Heart left ventricle (tissue), 16 donors: ENCODE measurements at regions not wholly inside any gene's neighbourhood (a gene's known extent, or its start where the extent isn't known, plus 50 kb on each side); places are given as distances from the start of the nearest gene placed in this dataset.
"Not testable (repeated sequence)": the region's sequence is repeated elsewhere in the genome, so short reads cannot be mapped to it uniquely, and the experiment has no call there.

Experiments
- ATAC-seq, 4 donors: fragments of 200-7000 bp; cut with Tn5 transposase; one replicate each; pipeline ENCODE4 v1.9.1; 2020 to 2022; ENCODE audit warnings: moderate library complexity in 4 of 4, mild to moderate bottlenecking in 3 of 4, moderate number of reproducible peaks in 1 of 4
- DNase-seq, 5 donors: peaks; one replicate each; pipeline ENCODE4 v3.0.0-alpha.2; 2020
- H3K27ac ChIP-seq, 12 donors: fragments of 200-600 bp; sonication (generic) in 4 of 12; one replicate each; pipeline versions ENCODE4 v1.5.0 to v1.8.0; 2016 to 2022; ENCODE audit warnings: mild to moderate bottlenecking in 2 of 12
- H3K27me3 ChIP-seq, 9 donors: fragments of 200-600 bp; sonication (generic) in 2 of 9; one replicate each; pipeline versions ENCODE4 v1.5.1 to v1.8.0; 2016 to 2022; ENCODE audit warnings: mild to moderate bottlenecking in 3 of 9
- H3K36me3 ChIP-seq, 9 donors: fragments of 200-600 bp; sonication (generic) in 2 of 9; one replicate each; pipeline versions ENCODE4 v1.5.0 to v1.8.0; 2018 to 2022; ENCODE audit warnings: mild to moderate bottlenecking in 2 of 9
- H3K4me1 ChIP-seq, 12 donors: fragments of 200-600 bp; sonication (generic) in 4 of 12; one replicate each; pipeline versions ENCODE4 v1.5.0 to v1.8.0; 2016 to 2022; ENCODE audit warnings: mild to moderate bottlenecking in 3 of 12
- H3K4me3 ChIP-seq, 12 donors: fragments of 200-600 bp; sonication (generic) in 4 of 12; one replicate each; pipeline versions ENCODE4 v1.5.0 to v1.8.0; 2017 to 2022; ENCODE audit warnings: mild to moderate bottlenecking in 9 of 12, moderate library complexity in 4 of 12
- H3K9me3 ChIP-seq, 12 donors: fragments of 200-600 bp; sonication (generic) in 4 of 12; one replicate each; pipeline versions ENCODE4 v1.5.0 to v1.8.0; 2016 to 2022; ENCODE audit warnings: mild to moderate bottlenecking in 1 of 12
- POLR2A ChIP-seq, 2 donors: fragments of 450-650 bp; IDR thresholded peaks; one replicate each; pipeline ENCODE4 v1.6.1; 2017; ENCODE audit warnings: antibody characterized with exemption in 2 of 2, mild to moderate bottlenecking in 2 of 2, moderate library complexity in 2 of 2
- WGBS, 4 donors: extraction: QIAGEN DNeasy Blood & Tissue Kit in 2 of 4; methylation state at CpG; one replicate each; pipeline versions ENCODE4 v1.1.5 to v1.1.7; 2013 to 2018; 5-methylcytosine and 5-hydroxymethylcytosine counted together
- intact Hi-C, 10 donors: fragments of 100-400 bp; cut with DNase I; formaldehyde crosslinking; loops; one replicate each; pipeline versions ENCODE4 v1.11.1 to v1.14.2; 2022
- TF ChIP-seq, protein P1 (sequence below), 12 donors: fragments of 200-600 bp; sonication (generic) in 4 of 12; IDR thresholded peaks; one replicate each; pipeline versions ENCODE4 v1.5.0 to v1.8.0; 2018 to 2022; ENCODE audit warnings: antibody characterized with exemption in 12 of 12, mild to moderate bottlenecking in 5 of 12
- donor health status: ischemic (EF 13 %, LVEDD 7.1; RV severe dilation, severe dysfunction).
- donor health status: healthy with polysubstance abuse.
- donor health status: DM: no; HTN: yes; CAD: no.
- donor health status: DM: no; HTN: no; CAD: no.
- donor health status: ischemic (EF 25% LVEDD 6.9; RV normal size, moderate dysfunction).
- donor health status: ischemic (EF 25% LVEDD 5.7; RV mildly dilated, moderate dysfunction).
- donor health status: healthy.
- donor health status: DM: yes; HTN: yes; CAD: no.
- donor health status: ischemic (EF 35%, LVEDD 5.7; RV mildly dilated, moderate dysfunction).
- donor health status: nonischemic (EF 11% LVEDD 7.7; RV severe dilation, severe dysfunction).
- donor health status: DM: yes; HTN: yes; CAD: no.
- donor health status: PGD.
- donor health status: ischemic (EF 29% LVEDD 5.4; RV normal size, mild dysfunction).
- donor health status: nonischemic (EF 23%, LVEDD 6.1; RV moderate dilation, normal function).

- peak overlapping the region in 8 of 12 donors; percentile 4 to 43 (median 12) for H3K27ac ChIP-seq
- no peak for TF ChIP-seq POLR2A (IDR thresholded peaks at IDR 0.05)
- 32 to 49% (median 41%) methylated on average over 3 of the region's 3 CpGs for WGBS, 4 donors
- H3K4me1 ChIP-seq: peaks cover 0 to 13% (median 5%) of the 10 kb centered on the region in 12 donors
- H3K4me3 ChIP-seq: no peak overlapping the region
- no peaks in the 10 kb centered on the region for H3K9me3 ChIP-seq
- intact Hi-C loops: no loop called here
- ATAC-seq (no peak), DNase-seq (no peak)
- H3K27me3 ChIP-seq: no peaks in the 10 kb centered on the region
- H3K36me3 ChIP-seq: no peaks in the 10 kb centered on the region
These were observed 75.8 kb upstream of the MB21D2 start for GRCh38 chr3:192993411-192993810.

- H3K27me3 ChIP-seq, intact Hi-C loops, ATAC-seq, DNase-seq, H3K36me3 ChIP-seq, H3K4me1 ChIP-seq, H3K4me3 ChIP-seq, H3K27ac ChIP-seq: not testable (repeated sequence)
- 92 to 95% (median 94%) methylated on average over 5 of the region's 5 CpGs for WGBS, 4 donors
- peaks cover 0 to 12% (median 0%) of the 10 kb centered on the region in 12 donors for H3K9me3 ChIP-seq
These were observed 83.5 kb upstream of the MB21D2 start for GRCh38 chr3:193001113-193001512.

DNA sequence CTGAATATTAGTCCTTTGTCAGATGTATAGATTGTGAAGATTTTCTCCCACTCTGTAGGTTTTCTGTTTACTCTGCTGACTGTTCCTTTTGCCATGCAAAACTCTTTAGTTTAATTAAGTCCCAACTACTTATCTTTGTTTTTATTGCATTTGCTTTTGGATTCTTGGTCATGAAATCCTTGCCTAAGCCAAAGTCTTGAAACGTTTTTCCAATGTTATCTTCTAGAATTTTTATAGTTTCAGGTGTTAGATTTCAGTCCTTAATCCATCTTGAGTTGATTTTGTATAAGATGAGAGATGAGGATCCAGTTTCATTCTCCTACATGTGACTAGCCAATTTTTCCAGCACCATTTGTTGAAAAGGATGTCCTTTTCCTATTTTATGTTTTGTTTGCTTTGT is 86.0 kb upstream of the MB21D2 start:
- 20 to 39% (median 37%) methylated on average over 1 of the region's 1 CpG for WGBS, 4 donors
- DNase-seq, H3K4me3 ChIP-seq, H3K36me3 ChIP-seq, intact Hi-C loops, H3K27me3 ChIP-seq, H3K27ac ChIP-seq, ATAC-seq, H3K4me1 ChIP-seq: not testable (repeated sequence)
- H3K9me3 ChIP-seq: peaks cover 0 to 12% (median 0%) of the 10 kb centered on the region in 12 donors

GRCh38 chr3:193008654-193009053 is 91.0 kb upstream of the MB21D2 start:
- Histone ChIP-seq H3K36me3 (no peaks in the 10 kb centered on the region), H3K9me3 (peaks cover 0 to 21% (median 6%) of the 10 kb centered on the region in 12 donors), H3K27ac (no peak overlapping the region), H3K4me1 (peaks cover 0 to 12% (median 0%) of the 10 kb centered on the region in 12 donors), H3K27me3 (no peaks in the 10 kb centered on the region), H3K4me3 (no peak overlapping the region)
- intact Hi-C loops: no loop called here
- ATAC-seq: no peak
- TF ChIP-seq, protein P1, sequence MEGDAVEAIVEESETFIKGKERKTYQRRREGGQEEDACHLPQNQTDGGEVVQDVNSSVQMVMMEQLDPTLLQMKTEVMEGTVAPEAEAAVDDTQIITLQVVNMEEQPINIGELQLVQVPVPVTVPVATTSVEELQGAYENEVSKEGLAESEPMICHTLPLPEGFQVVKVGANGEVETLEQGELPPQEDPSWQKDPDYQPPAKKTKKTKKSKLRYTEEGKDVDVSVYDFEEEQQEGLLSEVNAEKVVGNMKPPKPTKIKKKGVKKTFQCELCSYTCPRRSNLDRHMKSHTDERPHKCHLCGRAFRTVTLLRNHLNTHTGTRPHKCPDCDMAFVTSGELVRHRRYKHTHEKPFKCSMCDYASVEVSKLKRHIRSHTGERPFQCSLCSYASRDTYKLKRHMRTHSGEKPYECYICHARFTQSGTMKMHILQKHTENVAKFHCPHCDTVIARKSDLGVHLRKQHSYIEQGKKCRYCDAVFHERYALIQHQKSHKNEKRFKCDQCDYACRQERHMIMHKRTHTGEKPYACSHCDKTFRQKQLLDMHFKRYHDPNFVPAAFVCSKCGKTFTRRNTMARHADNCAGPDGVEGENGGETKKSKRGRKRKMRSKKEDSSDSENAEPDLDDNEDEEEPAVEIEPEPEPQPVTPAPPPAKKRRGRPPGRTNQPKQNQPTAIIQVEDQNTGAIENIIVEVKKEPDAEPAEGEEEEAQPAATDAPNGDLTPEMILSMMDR (IDR thresholded peaks at IDR 0.05): no peak
- TF ChIP-seq POLR2A (IDR thresholded peaks at IDR 0.05): no peak
- DNase-seq: no peak
- WGBS, 4 donors: 90 to 100% (median 94%) methylated on average over 1 of the region's 1 CpG

DNA sequence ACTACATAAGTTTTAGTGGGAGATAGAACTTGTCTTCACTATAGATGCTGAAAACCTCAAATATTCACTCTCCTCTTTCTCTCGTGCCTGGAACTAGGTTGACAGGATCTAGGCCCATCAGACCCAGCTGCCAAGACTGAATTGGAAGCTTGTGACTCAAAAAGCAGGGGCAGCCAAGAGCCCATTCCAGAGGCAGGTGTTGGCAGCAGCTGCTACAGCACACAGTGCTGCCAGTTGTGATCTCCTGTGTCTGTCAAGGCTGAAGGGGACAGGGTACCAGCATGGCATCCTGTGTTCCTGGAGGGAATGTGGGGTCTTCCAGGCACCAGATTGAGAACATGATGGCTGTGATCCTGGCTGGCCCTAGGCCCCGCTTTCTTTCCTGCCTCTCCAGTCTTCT is 92.5 kb upstream of the MB21D2 start:
- ATAC-seq: peak; percentile 87 to 98 (median 94)
- intact Hi-C loops: loop anchor here in 1 of 10 donors (10.0 kb wide), 1 partner anchor 95 kb away; the partner anchor contains the start of gene MB21D2
- TF ChIP-seq, protein P1 (IDR thresholded peaks at IDR 0.05): no peak
- TF ChIP-seq POLR2A (IDR thresholded peaks at IDR 0.05): no peak
- Histone ChIP-seq H3K27ac (no peak overlapping the region), H3K36me3 (no peaks in the 10 kb centered on the region), H3K4me3 (no peak overlapping the region), H3K9me3 (peaks cover 0 to 24% (median 4%) of the 10 kb centered on the region in 12 donors), H3K4me1 (peaks cover 0 to 17% (median 0%) of the 10 kb centered on the region in 12 donors), H3K27me3 (no peaks in the 10 kb centered on the region)
- DNase-seq: peak in 4 of 5 donors; percentile 39 to 73 (median 58)
- WGBS, 4 donors: 51 to 66% (median 57%) methylated on average over 2 of the region's 2 CpGs

DNA sequence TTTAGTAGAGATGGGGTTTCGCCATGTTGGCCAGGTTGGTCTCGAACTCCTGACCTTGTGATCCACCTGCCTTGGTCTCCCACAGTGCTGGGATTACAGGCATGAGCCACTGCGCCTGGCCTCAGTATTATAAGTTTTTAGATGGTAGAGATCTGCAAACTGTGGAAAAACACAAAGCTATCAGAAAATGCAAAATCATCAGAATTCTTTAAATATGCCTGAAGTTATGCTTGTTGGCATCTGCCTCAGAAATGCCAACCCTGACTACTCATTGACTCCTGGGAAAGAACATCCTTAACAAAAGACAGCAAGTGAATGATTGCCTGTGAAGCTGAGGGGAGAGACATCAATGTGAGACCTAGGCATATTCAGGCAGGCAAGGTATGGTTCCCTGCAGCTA is 94.3 kb upstream of the MB21D2 start:
- Histone ChIP-seq H3K4me1 (peaks cover 0 to 27% (median 5%) of the 10 kb centered on the region in 12 donors), H3K27ac (no peak overlapping the region), H3K4me3 (no peak overlapping the region), H3K27me3 (no peaks in the 10 kb centered on the region), H3K36me3 (no peaks in the 10 kb centered on the region), H3K9me3 (peaks cover 0 to 24% (median 4%) of the 10 kb centered on the region in 12 donors)
- no peak for ATAC-seq
- DNase-seq: no peak
- WGBS, 4 donors: 95 to 99% (median 97%) methylated on average over 3 of the region's 3 CpGs
- TF ChIP-seq POLR2A (IDR thresholded peaks at IDR 0.05): no peak
- TF ChIP-seq, protein P1 (IDR thresholded peaks at IDR 0.05): no peak
- intact Hi-C loops: loop anchor here in 1 of 10 donors (10.0 kb wide), 1 partner anchor 97 kb away; the partner anchor contains the start of gene MB21D2
